GM23338 (cell line): ENCODE measurements at regions not wholly inside any gene's neighbourhood (a gene's known extent, or its start where the extent isn't known, plus 50 kb on each side); places are given as distances from the start of the nearest gene placed in this dataset.

Experiments
- ATAC-seq: fragments of 200-7000 bp; cut with Tn5 transposase; 3 replicates; pipeline ENCODE4 v1.9.1; 2020
- DNase-seq: peaks from one replicate; pipeline ENCODE4 v3.0.0-alpha.2; 2015; ENCODE audit warnings: low spot score
- H2AFZ ChIP-seq: fragments of 200-600 bp; sonication (generic); 2 replicates; pipeline ENCODE4 v1.8.0; 2016; ENCODE audit warnings: antibody characterized with exemption, mild to moderate bottlenecking, moderate library complexity
- H3F3A ChIP-seq: fragments of 200-600 bp; sonication (generic); replicated peaks from 2 replicates; pipeline ENCODE4 v1.8.0; 2017; ENCODE audit warnings: antibody characterized with exemption, mixed run types, low read depth
- H3K27ac ChIP-seq: fragments of 200-600 bp; sonication (generic); 2 replicates; pipeline ENCODE4 v1.6.1; 2016; ENCODE audit warnings: low read depth
- H3K27me3 ChIP-seq: fragments of 200-600 bp; sonication (generic); 2 replicates; pipeline ENCODE4 v1.8.0; 2016; ENCODE audit warnings: mild to moderate bottlenecking, mixed run types, moderate library complexity; ENCODE audit not compliant: insufficient read depth
- H3K36me3 ChIP-seq: fragments of 200-600 bp; sonication (generic); 2 replicates; pipeline ENCODE4 v1.8.0; 2016; ENCODE audit warnings: mild to moderate bottlenecking; ENCODE audit not compliant: insufficient read depth
- H3K4me1 ChIP-seq: fragments of 200-600 bp; sonication (generic); 2 replicates; pipeline ENCODE4 v1.8.0; 2016; ENCODE audit warnings: mild to moderate bottlenecking, moderate library complexity; ENCODE audit not compliant: insufficient read depth
- H3K4me2 ChIP-seq: fragments of 200-600 bp; sonication (generic); 2 replicates; pipeline ENCODE4 v1.7.1; 2017; ENCODE audit warnings: mixed run types
- H3K4me3 ChIP-seq: fragments of 200-600 bp; sonication (generic); 2 replicates; pipeline ENCODE4 v1.6.1; 2016; ENCODE audit warnings: mixed run types
- H3K79me2 ChIP-seq: fragments of 200-600 bp; sonication (generic); replicated peaks from 2 replicates; pipeline ENCODE4 v1.8.0; 2017; ENCODE audit warnings: mild to moderate bottlenecking; ENCODE audit not compliant: insufficient read depth
- H3K9me2 ChIP-seq: fragments of 200-600 bp; sonication (generic); 2 replicates; pipeline ENCODE4 v1.8.0; 2017; ENCODE audit not compliant: insufficient read depth
- H4K20me1 ChIP-seq: fragments of 200-600 bp; sonication (generic); replicated peaks from 2 replicates; pipeline ENCODE4 v1.8.0; 2017; ENCODE audit warnings: mild to moderate bottlenecking; ENCODE audit not compliant: insufficient read depth
- H3K27ac Mint-ChIP-seq: 2 replicates; pipeline ENCODE4 v1.8.0; 2020; ENCODE audit warnings: inconsistent platforms, mild to moderate bottlenecking, moderate library complexity, mixed read lengths
- H3K27me3 Mint-ChIP-seq: 3 replicates; pipeline ENCODE4 v1.8.0; 2022; ENCODE audit warnings: low read depth, mild to moderate bottlenecking, moderate library complexity, mixed read lengths, inconsistent platforms; ENCODE audit not compliant: insufficient read depth, poor library complexity
- H3K36me3 Mint-ChIP-seq: 3 replicates; pipeline ENCODE4 v1.8.0; 2021; ENCODE audit warnings: low read depth, mild to moderate bottlenecking, inconsistent platforms, moderate library complexity, mixed read lengths
- H3K4me1 Mint-ChIP-seq: 3 replicates; pipeline ENCODE4 v1.8.0; 2020; ENCODE audit warnings: mild to moderate bottlenecking, inconsistent platforms, mixed read lengths
- H3K4me3 Mint-ChIP-seq: 3 replicates; pipeline ENCODE4 v1.8.0; 2021; ENCODE audit warnings: moderate library complexity, mild to moderate bottlenecking, inconsistent platforms, mixed read lengths
- H3K9me3 Mint-ChIP-seq: 3 replicates; pipeline ENCODE4 v1.8.0; 2020; ENCODE audit warnings: moderate library complexity, mild to moderate bottlenecking, inconsistent platforms, mixed read lengths
- CREB1 ChIP-seq: fragments of 250-450 bp; sonication (Bioruptor Pico); IDR thresholded peaks from 2 replicates; pipeline ENCODE4 v1.5.0; 2020; ENCODE audit warnings: low read depth, mild to moderate bottlenecking, moderate library complexity
- CTCF ChIP-seq, 2 experiments: fragments of 200-600 bp in 1 of 2; sonication (generic) in 1 of 2; conservative IDR thresholded peaks; 2 replicates each; pipeline versions ENCODE4 v1.5.1 to v1.6.1; 2016 to 2017; ENCODE audit warnings: antibody characterized with exemption in 2 of 2, low read depth in 2 of 2, mild to moderate bottlenecking in 2 of 2, moderate library complexity in 1 of 2
- ETS1 ChIP-seq: IDR thresholded peaks from 2 replicates; pipeline ENCODE4 v1.6.1; 2016; ENCODE audit warnings: antibody characterized with exemption
- EZH2 ChIP-seq: fragments of 200-600 bp; sonication (generic); IDR thresholded peaks from one replicate; pipeline ENCODE4 v1.8.0; 2017; ENCODE audit warnings: antibody characterized with exemption, mild to moderate bottlenecking, low read depth; ENCODE audit not compliant: unreplicated experiment
- EZH2phosphoT487 ChIP-seq: fragments of 200-600 bp; sonication (generic); IDR thresholded peaks from one replicate; pipeline ENCODE4 v1.8.1; 2018; ENCODE audit warnings: antibody characterized with exemption; ENCODE audit not compliant: unreplicated experiment
- JUNB ChIP-seq: IDR thresholded peaks from one replicate; pipeline ENCODE4 v1.6.1; 2016; ENCODE audit warnings: antibody characterized with exemption; ENCODE audit not compliant: unreplicated experiment
- NANOG ChIP-seq: IDR thresholded peaks from 2 replicates; pipeline ENCODE4 v1.6.1; 2016; ENCODE audit warnings: antibody characterized with exemption, borderline replicate concordance
- POLR2AphosphoS5 ChIP-seq: IDR thresholded peaks from 2 replicates; pipeline ENCODE4 v1.6.1; 2016; ENCODE audit warnings: antibody characterized with exemption, low read depth
- REST ChIP-seq: IDR thresholded peaks from one replicate; pipeline ENCODE4 v1.6.1; 2018; ENCODE audit warnings: antibody characterized with exemption; ENCODE audit not compliant: unreplicated experiment
- STAT1 ChIP-seq: IDR thresholded peaks from one replicate; pipeline ENCODE4 v1.6.1; 2016; ENCODE audit warnings: antibody characterized with exemption; ENCODE audit not compliant: unreplicated experiment
- ZNF114 ChIP-seq: fragments of 250-450 bp; sonication (Bioruptor Pico); IDR thresholded peaks from 2 replicates; pipeline ENCODE4 v1.5.0; 2020; ENCODE audit warnings: mild to moderate bottlenecking, moderate library complexity
- ZNF331 ChIP-seq: fragments of 250-450 bp; sonication (Bioruptor Pico); IDR thresholded peaks from 2 replicates; pipeline ENCODE4 v1.5.0; 2020; ENCODE audit warnings: low read depth, mild to moderate bottlenecking, moderate library complexity
- ZNF462 ChIP-seq: fragments of 250-450 bp; sonication (Bioruptor Pico); IDR thresholded peaks from 2 replicates; pipeline ENCODE4 v1.5.0; 2020; ENCODE audit warnings: mild to moderate bottlenecking, moderate library complexity

- no peak for ATAC-seq
Observed at GRCh38 chr12:76698316-76698715, 65.6 kb upstream of the ZDHHC17 start.

More at GRCh38 chr12:76698316-76698715, 65.6 kb upstream of the ZDHHC17 start:
- Histone ChIP-seq H3K4me2 (0 out of 2 replicates have a peak overlapping the region, but pooled peaks have one; percentile 31), H3K4me3 (no peak overlapping the region), H3K27ac (no peak overlapping the region; the same call in 1 of the 2 replicates), H2AFZ (no peak overlapping the region), H3K79me2 (no peaks in the 10 kb centered on the region), H4K20me1 (no peaks in the 10 kb centered on the region), H3K4me1 (peaks cover 10% of the 10 kb centered on the region), H3K27me3 (no peaks in the 10 kb centered on the region), H3K9me2 (no peaks in the 10 kb centered on the region), H3K36me3 (no peaks in the 10 kb centered on the region), H3F3A (no peaks in the 10 kb centered on the region)
- H3K36me3 Mint-ChIP-seq, result no peaks in the 10 kb centered on the region
- no peak overlapping the region; the same call in 1 of the 2 replicates for H3K27ac Mint-ChIP-seq
- peaks cover 35% of the 10 kb centered on the region for H3K4me1 Mint-ChIP-seq
- no peaks in the 10 kb centered on the region for H3K9me3 Mint-ChIP-seq
- no peak overlapping the region for H3K4me3 Mint-ChIP-seq
- H3K27me3 Mint-ChIP-seq, result peaks cover 8% of the 10 kb centered on the region
- no peak for TF ChIP-seq ZNF331
- TF ChIP-seq CTCF (conservative IDR thresholded peaks at IDR 0.05; ENCODE audit: low read depth in 2 of 2), result no peak
- TF ChIP-seq ZNF462 (CRISPR knock-in tag), result no peak
- TF ChIP-seq ZNF114 (CRISPR knock-in tag), result no peak
- TF ChIP-seq EZH2phosphoT487, result no peak
- TF ChIP-seq STAT1, result no peak
- no peak for TF ChIP-seq POLR2AphosphoS5
- TF ChIP-seq EZH2, result no peak
- no peak for TF ChIP-seq REST
- TF ChIP-seq ETS1, result no peak
- no peak for TF ChIP-seq CREB1 (CRISPR knock-in tag)
- no peak for TF ChIP-seq JUNB
- no peak for TF ChIP-seq NANOG
- DNase-seq, result no peak
